Endothelial cell of hepatic sinusoid (primary cell): ENCODE measurements at regions not wholly inside any gene's neighbourhood (a gene's known extent, or its start where the extent isn't known, plus 50 kb on each side); places are given as distances from the start of the nearest gene placed in this dataset.

Source experiments
- in situ Hi-C: cut with HindIII; loops from 2 replicates; pipeline ENCODE4 v1.10.0; 2017; ENCODE audit warnings: low sequenced_read_pairs

GRCh38 chr7:38069052-38069451, 109.0 kb upstream of the STARD3NL start:
- in situ Hi-C loops, result no loop called here

DNA sequence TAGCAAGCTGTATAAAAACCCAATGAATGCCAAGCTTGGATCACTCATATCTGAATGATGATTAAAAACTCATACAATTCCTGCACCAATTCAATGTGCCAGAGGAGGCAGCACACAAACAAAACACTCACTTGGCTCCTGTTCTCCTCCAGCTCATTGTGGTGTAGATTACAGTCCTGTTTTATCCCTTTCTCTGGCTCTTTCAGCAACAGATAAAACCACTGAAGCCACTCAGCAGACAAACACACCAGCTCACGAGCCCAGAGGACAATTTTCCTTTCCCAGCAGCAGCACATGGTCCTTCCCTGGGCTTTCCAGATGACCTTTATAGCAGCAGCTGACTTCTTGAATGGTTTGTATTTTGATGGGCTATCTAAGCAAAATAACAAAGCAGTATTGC, 107.3 kb upstream of the STARD3NL start:
- in situ Hi-C loops, result no loop called here

DNA sequence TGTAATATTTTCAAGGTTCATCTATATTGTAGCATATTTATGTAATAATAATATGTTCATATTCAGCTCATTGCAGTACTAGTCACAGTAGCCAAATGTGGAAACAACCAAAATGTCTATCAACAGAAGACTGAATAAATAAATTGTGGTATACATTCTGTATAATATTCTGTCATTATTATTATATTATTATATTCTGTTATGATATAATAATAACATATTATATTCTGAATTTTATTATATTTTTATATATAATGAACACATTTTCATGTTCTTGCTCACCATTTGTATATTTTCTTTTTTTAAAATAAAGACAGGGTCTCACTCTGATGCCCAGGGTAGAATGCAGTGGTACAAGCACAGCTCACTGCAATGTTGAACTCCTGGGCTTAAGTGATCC, 91.2 kb upstream of the STARD3NL start:
- in situ Hi-C loops, result no loop called here

GRCh38 chr7:38102507-38102906, 75.5 kb upstream of the STARD3NL start:
- in situ Hi-C loops, result no loop called here

GRCh38 chr7:38105874-38106483, 72.1 kb upstream of the STARD3NL start:
- in situ Hi-C loops, result loop anchor here (5.0 kb wide), 1 partner anchor 91 kb away; no protein-coding TSS in a partner anchor

DNA sequence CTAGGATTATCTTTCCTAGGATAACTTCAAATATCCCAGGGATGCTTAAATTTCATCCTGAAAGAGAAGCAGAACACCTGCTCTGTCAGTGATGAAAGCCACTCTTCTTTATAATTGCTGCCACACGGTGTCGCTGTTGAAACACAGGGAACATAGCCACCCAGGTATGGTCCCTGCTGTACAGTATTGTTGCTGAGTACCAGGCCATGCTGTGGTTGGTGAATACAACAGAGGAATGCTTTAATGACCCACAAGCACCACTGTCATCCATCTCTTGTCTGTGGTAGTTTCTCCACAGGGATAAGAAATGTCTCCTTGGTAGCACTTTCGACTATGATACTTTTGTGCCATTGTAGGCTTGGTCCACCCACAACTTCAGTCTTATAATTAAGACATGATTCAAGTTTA, 70.6 kb upstream of the STARD3NL start:
- in situ Hi-C loops, result loop anchor here (5.0 kb wide), 1 partner anchor 90 kb away; no protein-coding TSS in a partner anchor

DNA sequence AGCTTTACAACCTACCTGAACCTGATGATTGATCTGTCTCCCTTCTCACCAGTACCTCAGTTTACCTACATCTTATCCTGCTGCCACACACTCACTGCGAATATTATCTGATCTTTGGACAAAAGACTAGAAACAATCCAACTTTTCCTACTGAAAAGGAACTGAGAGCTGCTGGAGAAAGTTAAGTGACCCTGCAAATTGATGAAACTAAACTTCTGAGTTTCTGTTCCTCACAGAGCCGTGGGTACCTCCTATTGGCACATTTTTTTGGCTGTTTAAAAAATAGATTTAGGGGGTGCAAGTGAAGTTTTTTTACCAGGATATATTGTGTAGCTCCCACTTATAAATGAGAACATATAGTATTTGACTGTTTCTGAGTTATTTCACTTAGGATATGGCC, 66.0 kb upstream of the STARD3NL start:
- in situ Hi-C loops, result no loop called here

DNA sequence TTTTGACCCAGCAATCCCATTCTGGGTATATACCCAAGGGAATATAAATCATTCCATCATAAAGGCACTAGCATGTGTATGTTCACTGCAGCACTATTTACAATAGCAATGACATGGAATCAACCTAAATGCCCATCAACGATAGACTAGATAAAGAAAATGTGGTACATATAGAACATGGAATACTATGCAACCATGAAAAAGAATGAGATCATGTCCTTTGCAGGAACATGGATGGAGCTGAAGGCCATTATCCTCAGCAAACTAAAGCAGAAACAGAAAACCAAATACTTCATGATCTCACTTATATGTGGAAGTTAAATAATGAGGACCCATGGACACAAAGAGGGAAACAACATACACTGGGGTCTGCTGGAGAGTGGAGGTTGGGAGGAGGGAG, 58.0 kb upstream of the STARD3NL start:
- in situ Hi-C loops, result no loop called here

- in situ Hi-C loops, result no loop called here
Measured at GRCh38 chr7:38122501-38122900, 55.5 kb upstream of the STARD3NL start.

DNA sequence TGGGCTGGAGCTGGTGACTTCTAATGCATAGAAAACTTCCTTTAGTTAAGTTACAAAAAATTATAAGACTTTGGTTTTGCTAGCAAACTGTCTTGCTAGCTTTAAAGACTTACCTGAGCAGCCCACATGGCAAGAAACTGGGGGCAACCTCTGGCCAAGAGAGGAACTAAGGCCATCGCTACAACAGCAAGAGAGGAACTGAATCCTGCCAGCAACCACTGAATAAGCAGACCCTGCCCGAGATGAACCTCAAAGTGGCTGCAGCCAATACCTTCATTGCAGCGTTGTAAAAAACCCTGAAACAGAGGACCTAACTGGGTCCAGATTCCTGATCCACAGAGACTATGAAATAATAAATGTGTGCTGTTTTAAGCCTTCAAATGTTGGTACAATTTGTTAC, 54.6 kb upstream of the STARD3NL start:
- in situ Hi-C loops, result no loop called here

GRCh38 chr7:38127216-38128207, 50.5 kb upstream of the STARD3NL start:
- in situ Hi-C loops, result no loop called here
